ENCODE measurements at regions not wholly inside any gene's neighbourhood (a gene's known extent, or its start where the extent isn't known, plus 50 kb on each side); places are given as distances from the start of the nearest gene placed in this dataset.

GRCh38 chr2:167383610-167384194 lies 495.4 kb downstream of the XIRP2 start:
- ATAC-seq (peak; percentile 88), DNase-seq (peak in 1 of 3 donors; percentile 35)
- no peaks in the 10 kb centered on the region for H3K9me3 ChIP-seq
- intact Hi-C loops (cut with DNase I, micrococcal nuclease), result loop anchor here in 1 of 2 donors (10.0 kb wide), 1 partner anchor 89 kb away; the partner anchor contains the start of gene B3GALT1
- no peaks in the 10 kb centered on the region for H3K36me3 ChIP-seq (ENCODE audit: low read depth)
- H3K4me1 ChIP-seq (ENCODE audit: low read depth), result peaks cover 16% of the 10 kb centered on the region
- TF ChIP-seq, protein P1, sequence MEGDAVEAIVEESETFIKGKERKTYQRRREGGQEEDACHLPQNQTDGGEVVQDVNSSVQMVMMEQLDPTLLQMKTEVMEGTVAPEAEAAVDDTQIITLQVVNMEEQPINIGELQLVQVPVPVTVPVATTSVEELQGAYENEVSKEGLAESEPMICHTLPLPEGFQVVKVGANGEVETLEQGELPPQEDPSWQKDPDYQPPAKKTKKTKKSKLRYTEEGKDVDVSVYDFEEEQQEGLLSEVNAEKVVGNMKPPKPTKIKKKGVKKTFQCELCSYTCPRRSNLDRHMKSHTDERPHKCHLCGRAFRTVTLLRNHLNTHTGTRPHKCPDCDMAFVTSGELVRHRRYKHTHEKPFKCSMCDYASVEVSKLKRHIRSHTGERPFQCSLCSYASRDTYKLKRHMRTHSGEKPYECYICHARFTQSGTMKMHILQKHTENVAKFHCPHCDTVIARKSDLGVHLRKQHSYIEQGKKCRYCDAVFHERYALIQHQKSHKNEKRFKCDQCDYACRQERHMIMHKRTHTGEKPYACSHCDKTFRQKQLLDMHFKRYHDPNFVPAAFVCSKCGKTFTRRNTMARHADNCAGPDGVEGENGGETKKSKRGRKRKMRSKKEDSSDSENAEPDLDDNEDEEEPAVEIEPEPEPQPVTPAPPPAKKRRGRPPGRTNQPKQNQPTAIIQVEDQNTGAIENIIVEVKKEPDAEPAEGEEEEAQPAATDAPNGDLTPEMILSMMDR (IDR thresholded peaks at IDR 0.05), result no peak
- no peak overlapping the region for H3K4me3 ChIP-seq

DNA sequence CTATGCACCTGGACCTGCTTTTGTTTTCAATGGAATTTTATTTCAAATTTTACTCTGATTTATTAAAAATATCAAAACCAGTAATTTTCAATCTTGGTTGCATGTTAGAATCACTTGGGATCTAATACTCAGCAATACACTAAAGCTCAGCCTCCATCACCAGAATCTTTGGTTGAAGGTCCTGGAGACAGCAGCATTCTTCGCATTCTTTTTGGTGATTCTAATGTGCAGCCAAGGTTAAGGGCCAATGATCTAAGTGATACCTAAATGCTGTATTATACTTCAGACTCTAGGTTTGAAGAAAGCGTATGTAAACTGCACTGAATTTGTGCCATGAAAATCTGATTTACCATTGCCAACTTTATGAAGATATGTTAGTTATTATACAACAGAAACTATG lies 493.1 kb downstream of the XIRP2 start:
- H3K4me3 ChIP-seq, result no peak overlapping the region
- intact Hi-C loops (cut with DNase I, micrococcal nuclease), result loop anchor here in 1 of 2 donors (10.0 kb wide), 1 partner anchor 87 kb away; the partner anchor contains the start of gene B3GALT1
- TF ChIP-seq, protein P1 (IDR thresholded peaks at IDR 0.05), result no peak
- no peak for DNase-seq
- ATAC-seq, result no peak
- peaks cover 16% of the 10 kb centered on the region for H3K4me1 ChIP-seq (ENCODE audit: low read depth)
- no peaks in the 10 kb centered on the region for H3K9me3 ChIP-seq
- no peaks in the 10 kb centered on the region for H3K36me3 ChIP-seq (ENCODE audit: low read depth)

DNA sequence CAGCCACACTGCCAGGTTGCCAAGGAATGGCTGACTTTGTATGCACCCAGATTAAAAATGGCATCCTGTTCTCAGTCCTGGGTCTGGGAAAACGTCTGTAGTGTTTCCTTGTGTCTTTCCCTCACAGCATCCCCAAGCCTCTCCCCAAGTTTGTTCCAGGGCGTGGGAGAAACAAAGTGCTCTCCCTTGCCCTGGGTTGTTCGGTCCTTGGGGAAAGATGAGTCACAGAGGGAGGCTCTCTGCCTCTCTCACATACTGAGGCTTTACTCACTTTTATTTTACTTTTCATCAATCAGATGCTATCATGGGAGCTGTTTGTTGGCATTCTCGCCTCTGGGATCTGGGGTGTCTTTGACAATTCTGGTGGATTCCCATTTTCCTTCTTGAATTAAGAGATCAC lies 492.3 kb downstream of the XIRP2 start:
- Histone ChIP-seq H3K9me3 (no peaks in the 10 kb centered on the region), H3K4me1 (ENCODE audit: low read depth) (peaks cover 13% of the 10 kb centered on the region), H3K4me3 (no peak overlapping the region), H3K36me3 (ENCODE audit: low read depth) (no peaks in the 10 kb centered on the region)
- intact Hi-C loops (cut with DNase I, micrococcal nuclease), result loop anchor here in 1 of 2 donors (10.0 kb wide), 1 partner anchor 86 kb away; the partner anchor contains the start of gene B3GALT1
- DNase-seq, result no peak
- ATAC-seq, result peak; percentile 52
- TF ChIP-seq, protein P1 (IDR thresholded peaks at IDR 0.05), result no peak

DNA sequence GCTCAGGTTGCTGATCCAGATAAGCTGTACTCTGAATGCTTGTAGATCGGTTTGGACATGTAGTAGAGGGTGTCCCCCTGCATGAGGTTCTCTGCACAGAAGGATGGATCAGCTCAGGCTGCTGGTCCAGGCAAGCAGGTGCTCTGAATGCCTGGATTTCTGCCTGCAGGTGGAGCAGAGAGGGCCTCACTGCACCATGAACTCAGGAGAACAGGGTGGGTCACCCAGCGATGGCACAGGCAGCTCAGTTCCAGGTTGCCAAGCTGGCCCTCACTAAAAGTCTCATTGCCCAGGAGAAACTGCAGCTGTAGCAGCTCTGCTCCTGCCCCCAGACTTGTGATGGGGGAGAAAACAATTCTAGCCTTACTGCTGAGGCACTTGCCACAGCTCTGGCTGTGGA lies 491.8 kb downstream of the XIRP2 start:
- intact Hi-C loops (cut with DNase I, micrococcal nuclease), result loop anchor here in 1 of 2 donors (10.0 kb wide), 1 partner anchor 85 kb away; the partner anchor contains the start of gene B3GALT1
- peak in 1 of 3 donors; percentile 32 for DNase-seq
- no peak overlapping the region for H3K4me3 ChIP-seq
- H3K36me3 ChIP-seq (ENCODE audit: low read depth), result no peaks in the 10 kb centered on the region
- no peaks in the 10 kb centered on the region for H3K9me3 ChIP-seq
- ATAC-seq, result peak; percentile 42
- TF ChIP-seq, protein P1 (IDR thresholded peaks at IDR 0.05), result no peak
- peaks cover 8% of the 10 kb centered on the region for H3K4me1 ChIP-seq (ENCODE audit: low read depth)

DNA sequence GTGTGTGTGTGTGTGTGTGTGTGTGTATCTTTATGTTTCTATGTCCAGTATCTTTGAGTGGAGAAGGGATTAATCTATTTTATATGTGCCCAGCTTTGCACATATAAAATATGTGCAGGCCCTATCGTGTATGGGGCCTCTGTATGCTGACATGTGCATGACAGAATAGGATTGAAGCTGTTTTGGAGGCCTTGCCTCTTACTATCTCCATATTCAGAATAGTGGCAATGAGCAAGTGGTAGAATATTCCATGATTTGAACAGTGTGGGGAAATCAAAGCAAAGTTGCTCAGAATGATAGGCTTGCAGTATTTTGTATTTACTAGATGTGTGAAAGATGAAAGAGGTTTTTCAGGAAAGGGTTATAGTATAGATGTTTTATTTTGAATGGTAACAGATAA lies 480.8 kb downstream of the XIRP2 start:
- no peaks in the 10 kb centered on the region for H3K4me1 ChIP-seq (ENCODE audit: low read depth)
- no peaks in the 10 kb centered on the region for H3K9me3 ChIP-seq
- H3K4me3 ChIP-seq, result no peak overlapping the region
- TF ChIP-seq, protein P1 (IDR thresholded peaks at IDR 0.05), result no peak
- ATAC-seq (no peak), DNase-seq (no peak)
- no peaks in the 10 kb centered on the region for H3K36me3 ChIP-seq (ENCODE audit: low read depth)
- intact Hi-C loops (cut with DNase I, micrococcal nuclease), result no loop called here

Data from mucosa of descending colon (tissue), 3 donors.